GM19452 (cell line): ENCODE measurements at regions not wholly inside any gene's neighbourhood (a gene's known extent, or its start where the extent isn't known, plus 50 kb on each side); places are given as distances from the start of the nearest gene placed in this dataset.

ENCODE experiments used
- ATAC-seq: cut with Tn5 transposase; IDR thresholded peaks from one replicate; pipeline ENCODE4 v1.9.1; 2021; ENCODE audit not compliant: unreplicated experiment

GRCh38 chr9:108316066-108316465, 539.7 kb downstream of the ACTL7B start:
- no peak for ATAC-seq

DNA sequence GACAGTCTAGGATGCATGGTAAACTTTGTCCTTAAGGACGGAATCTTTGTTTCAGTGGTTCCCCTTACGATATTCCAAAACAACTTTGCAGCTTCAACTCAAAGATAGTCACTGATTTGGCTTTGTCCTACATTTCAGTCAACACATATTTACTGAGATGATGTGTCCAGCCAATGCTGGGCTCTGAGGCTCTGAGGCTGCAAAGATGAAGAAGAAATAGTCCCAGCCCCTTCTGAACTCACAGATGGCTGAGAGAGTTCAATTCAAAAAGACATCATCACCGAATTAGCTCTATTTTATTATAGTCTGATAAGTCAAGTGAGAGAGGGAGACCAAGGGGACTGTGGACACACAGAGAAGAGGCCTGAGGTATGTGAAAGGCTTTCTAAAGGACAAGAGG, 544.0 kb downstream of the ACTL7B start:
- ATAC-seq = no peak

DNA sequence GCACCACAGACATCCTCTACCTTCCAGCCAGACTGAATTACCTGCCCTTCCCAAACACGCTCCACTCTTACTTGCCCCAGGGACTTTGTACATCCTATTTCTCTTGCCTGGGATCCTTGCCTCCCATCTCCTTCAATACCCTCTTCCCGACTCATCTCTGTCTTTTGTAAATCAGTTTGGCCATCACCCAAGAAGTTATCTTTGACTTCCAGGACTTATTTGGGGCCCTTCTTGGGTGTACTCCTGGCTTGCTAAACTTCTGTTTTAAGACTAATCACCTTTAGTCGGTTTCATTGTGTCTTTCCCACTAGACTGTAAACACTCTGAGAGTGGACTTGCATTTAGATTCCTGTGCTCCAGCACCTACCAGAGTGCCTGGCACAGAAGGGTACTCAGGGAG, 545.6 kb downstream of the ACTL7B start:
- ATAC-seq = no peak

DNA sequence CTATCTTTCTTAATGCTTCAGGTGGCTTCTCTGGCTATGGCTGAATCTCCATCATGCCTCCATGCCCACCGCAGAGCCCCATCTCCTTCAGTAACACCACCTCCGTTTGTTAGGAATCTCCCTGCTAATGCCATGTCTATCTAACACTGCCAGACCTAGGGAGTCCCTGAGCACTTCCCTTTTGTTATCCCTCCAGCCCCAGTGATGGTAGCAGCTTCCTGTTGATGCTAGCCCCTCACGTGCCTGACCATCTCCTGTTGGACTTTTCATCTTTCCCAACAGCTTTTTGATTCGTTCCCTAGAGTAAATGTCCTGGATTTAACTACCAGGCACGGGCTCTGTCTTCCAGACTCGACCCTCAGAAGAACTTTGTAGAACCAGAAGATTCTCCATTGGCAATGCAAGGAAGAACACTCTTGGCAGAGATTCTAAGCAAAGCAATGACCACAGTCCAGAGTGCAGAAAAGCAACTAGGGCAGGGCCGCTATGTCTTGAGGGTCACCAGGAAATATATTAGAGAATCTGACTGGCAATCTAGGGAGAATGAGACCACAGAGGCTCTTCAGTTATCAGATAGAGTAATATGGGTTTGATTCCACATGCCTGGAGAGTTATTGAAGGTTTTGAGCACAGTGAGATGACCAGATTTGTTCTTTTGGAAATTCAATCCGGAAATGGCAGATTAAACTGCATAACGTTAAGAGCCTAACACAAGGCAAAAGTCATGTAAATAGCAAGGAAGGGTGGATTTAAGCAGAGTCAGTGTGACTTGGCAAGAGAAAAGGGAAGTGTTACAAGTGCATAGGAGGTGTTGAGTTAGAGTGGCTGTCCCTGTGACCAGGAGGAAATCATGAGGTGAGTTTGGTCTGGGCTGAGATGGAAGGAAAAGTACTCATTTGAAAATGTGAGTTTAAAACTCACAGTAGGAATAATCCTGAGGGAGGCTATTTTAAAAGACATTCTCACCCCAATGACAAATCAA, 555.2 kb downstream of the ACTL7B start:
- no peak for ATAC-seq

- no peak for ATAC-seq
Measured at GRCh38 chr9:108297073-108297472, 558.7 kb downstream of the ACTL7B start.

GRCh38 chr9:108296056-108296455, 559.7 kb downstream of the ACTL7B start:
- ATAC-seq = no peak

GRCh38 chr9:108291586-108291932, 564.2 kb downstream of the ACTL7B start:
- ATAC-seq = no peak

GRCh38 chr9:108290839-108291585, 564.8 kb downstream of the ACTL7B start:
- ATAC-seq = no peak

DNA sequence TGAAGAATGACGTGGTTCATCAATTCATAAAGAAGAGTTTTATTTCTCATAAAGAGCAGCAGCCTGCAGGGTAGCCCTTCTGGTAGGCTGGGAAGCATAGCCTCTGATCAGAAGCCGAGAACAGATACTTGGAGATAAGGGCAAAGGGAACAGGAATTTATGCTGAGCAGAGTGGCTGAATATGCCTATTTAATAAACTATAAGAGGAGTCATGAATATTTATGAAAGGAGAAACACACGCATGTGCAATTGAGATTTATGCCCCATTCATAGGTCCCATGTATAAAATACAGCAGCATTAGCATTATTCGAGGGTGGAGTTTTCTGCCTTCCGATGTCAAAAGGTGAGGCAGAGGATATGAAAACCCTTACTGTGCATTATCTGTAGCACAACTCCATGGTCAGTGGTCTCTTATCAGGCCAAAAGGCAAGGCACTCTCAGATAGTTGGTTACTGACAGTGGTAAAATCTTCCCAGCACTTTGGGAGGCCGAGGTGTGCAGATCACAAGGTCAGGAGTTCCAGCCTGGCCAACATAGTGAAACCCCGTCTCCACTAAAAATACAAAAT, 569.1 kb downstream of the ACTL7B start:
- no peak for ATAC-seq

- no peak for ATAC-seq
Measured at GRCh38 chr9:108283696-108284095, 572.1 kb downstream of the ACTL7B start.

DNA sequence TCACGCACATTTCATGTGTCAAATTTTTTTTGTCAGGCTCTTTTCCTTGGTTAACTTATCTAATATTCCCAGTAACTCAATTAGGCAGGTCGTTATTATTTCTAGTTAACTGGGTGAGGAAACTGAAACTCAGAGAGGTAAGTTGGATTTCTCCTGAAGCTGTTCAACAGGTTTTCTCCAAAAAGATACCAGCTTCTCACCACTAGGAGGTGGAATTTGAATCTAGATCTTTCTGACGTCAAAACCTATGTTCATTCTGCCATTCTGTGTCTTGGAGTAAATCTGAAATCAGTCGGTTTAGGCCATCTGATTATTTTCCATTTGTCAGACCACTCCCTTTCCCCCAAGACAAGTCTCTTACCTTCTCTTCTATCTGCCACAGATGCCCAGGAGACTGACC, 572.9 kb downstream of the ACTL7B start:
- ATAC-seq = no peak

DNA sequence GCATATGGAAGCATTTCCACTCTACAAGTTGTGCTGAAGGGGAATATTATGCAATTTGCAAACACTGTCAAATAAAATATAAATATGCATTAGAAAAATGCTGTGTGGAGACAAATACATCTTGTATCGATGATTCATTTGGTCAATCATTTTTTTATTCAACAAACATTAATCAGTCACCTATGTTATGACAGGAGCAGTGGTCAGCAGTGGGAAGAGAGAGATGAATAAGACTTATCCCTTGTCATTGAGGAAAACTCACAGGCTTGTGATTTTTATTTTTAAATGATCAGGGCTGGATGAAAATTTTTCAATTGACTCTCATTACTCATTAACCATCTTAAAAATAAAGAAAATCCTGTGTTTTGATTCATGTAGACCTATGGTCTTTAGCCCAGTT, 574.1 kb downstream of the ACTL7B start:
- ATAC-seq = no peak

GRCh38 chr9:108278341-108278740, 577.4 kb downstream of the ACTL7B start:
- ATAC-seq = no peak

DNA sequence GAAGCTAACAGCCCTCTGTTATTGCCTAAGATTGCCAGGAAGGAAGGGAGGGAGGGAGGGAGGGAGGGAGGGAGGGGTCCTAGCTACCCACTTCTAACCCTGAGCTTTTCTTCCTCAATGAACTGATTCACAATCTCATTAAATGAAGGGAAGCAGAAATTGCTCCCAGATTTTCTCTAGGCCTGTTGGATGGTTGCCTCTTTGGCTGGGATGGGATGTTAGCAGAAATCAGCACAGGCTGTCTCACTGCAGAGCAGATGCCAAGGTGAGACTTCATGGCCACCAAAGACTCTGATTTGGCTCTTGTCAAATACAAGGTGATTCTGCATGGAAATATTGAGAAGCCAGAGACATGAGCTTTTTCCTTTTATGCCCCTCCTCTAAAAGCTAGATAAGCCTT, 578.6 kb downstream of the ACTL7B start:
- ATAC-seq = no peak

GRCh38 chr9:108275906-108276305, 579.9 kb downstream of the ACTL7B start:
- ATAC-seq = no peak

GRCh38 chr9:108274971-108275370, 580.8 kb downstream of the ACTL7B start:
- ATAC-seq = no peak

GRCh38 chr9:108273988-108274387, 581.8 kb downstream of the ACTL7B start:
- ATAC-seq = no peak

DNA sequence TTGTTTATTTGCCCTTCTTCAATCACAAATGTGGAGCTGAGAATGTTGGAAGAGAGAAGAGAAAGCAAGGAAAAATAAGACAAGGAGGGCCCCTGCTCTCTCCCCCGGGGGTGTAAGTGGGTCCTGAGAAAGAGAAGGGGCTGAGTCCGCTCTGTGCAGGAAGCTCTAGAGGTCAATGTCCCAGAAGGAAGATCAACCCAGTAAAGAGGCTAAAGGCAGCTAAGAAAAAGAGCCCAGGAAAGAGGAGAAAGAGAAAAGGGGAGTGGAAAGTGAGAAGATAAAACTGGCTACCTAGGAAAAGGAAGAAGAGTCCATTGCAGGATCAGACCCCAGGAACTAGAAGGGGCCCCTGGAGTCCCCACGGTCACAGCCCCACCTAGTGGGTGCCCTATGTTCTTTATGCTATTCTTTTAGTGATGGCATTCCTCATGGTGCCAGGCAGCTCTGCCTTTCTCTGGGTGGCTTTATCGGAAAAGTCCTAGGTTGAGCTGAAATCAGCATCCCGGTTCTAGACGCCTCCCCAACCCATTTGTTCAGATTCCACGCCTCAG, 583.4 kb downstream of the ACTL7B start:
- ATAC-seq = no peak

GRCh38 chr9:108271646-108272348, 584.0 kb downstream of the ACTL7B start:
- no peak for ATAC-seq

GRCh38 chr9:108271236-108271635, 584.5 kb downstream of the ACTL7B start:
- no peak for ATAC-seq

DNA sequence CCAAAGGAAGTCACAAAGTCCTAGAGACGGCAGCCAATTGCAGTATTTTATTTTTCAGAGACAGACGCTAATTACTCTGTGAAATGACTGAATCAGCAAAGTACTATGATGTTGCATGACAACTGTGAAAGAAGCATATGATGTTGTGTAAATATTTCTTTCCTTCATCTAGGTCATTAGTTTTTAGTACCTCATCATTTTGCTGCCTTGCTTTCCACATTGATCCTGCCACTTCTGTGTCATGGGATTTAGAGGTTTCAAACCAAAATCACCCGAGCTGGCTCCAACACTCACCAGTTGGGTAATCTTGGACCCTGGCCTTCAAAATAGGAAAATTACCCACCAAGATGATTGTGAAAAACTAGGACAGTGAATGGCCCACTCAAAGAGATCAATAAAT, 585.2 kb downstream of the ACTL7B start:
- no peak for ATAC-seq
